HepG2 (cell line): ENCODE measurements at regions not wholly inside any gene's neighbourhood (a gene's known extent, or its start where the extent isn't known, plus 50 kb on each side); places are given as distances from the start of the nearest gene placed in this dataset.
A peak's percentile ranks its signal among the peaks of the same experiment; 100 is the strongest.

ENCODE experiments used
- FOSL1 ChIP-seq: sonication (generic); formaldehyde crosslinking; IDR thresholded peaks from 2 replicates; pipeline ENCODE4 v1.9.0; 2021; ENCODE audit warnings: missing genetic modification reagents, borderline replicate concordance
- HMG20A ChIP-seq: IDR thresholded peaks from 2 replicates; pipeline ENCODE4 v1.6.1; 2016; ENCODE audit warnings: borderline replicate concordance
- HNRNPH1 ChIP-seq: fragments of 200-400 bp; formaldehyde crosslinking; optimal IDR thresholded peaks from 2 replicates; pipeline ENCODE3; 2017; ENCODE audit warnings: mild to moderate bottlenecking, low read depth, low read length
- KDM5A ChIP-seq: fragments of 200-600 bp; sonication (generic); IDR thresholded peaks from 2 replicates; pipeline ENCODE4 v1.7.0; 2018; ENCODE audit warnings: antibody characterized with exemption, mild to moderate bottlenecking, low read length, borderline replicate concordance
- NR2F2 ChIP-seq: IDR thresholded peaks from 2 replicates; pipeline ENCODE4 v1.6.1; 2012; ENCODE audit warnings: low read depth, inconsistent platforms, borderline replicate concordance
- PAWR ChIP-seq: sonication (generic); formaldehyde crosslinking; IDR thresholded peaks from 2 replicates; pipeline ENCODE4 v1.4.0; 2020; ENCODE audit warnings: missing genetic modification reagents, mild to moderate bottlenecking, borderline replicate concordance
- PPARG ChIP-seq: conservative IDR thresholded peaks from 2 replicates; pipeline ENCODE4 v1.6.1; 2016; ENCODE audit warnings: missing biosample characterization, missing genetic modification reagents
- RAD21 ChIP-seq: fragments of 450-650 bp; formaldehyde crosslinking; IDR thresholded peaks from 2 replicates; pipeline ENCODE4 v1.5.0; 2020; ENCODE audit warnings: mild to moderate bottlenecking
- SRSF9 ChIP-seq: fragments of 200-400 bp; formaldehyde crosslinking; IDR thresholded peaks from 2 replicates; pipeline ENCODE4 v1.6.1; 2018; ENCODE audit warnings: borderline replicate concordance, mild to moderate bottlenecking, low read depth, low read length; ENCODE audit not compliant: insufficient read depth, poor library complexity, severe bottlenecking
- ZNF292 ChIP-seq: sonication (generic); formaldehyde crosslinking; IDR thresholded peaks from 2 replicates; pipeline ENCODE4 v1.8.1; 2022; ENCODE audit warnings: mild to moderate bottlenecking, low read depth, missing genetic modification reagents, borderline replicate concordance
- ZNF30 ChIP-seq: sonication (generic); formaldehyde crosslinking; IDR thresholded peaks from 2 replicates; pipeline ENCODE4 v1.5.0; 2020; ENCODE audit warnings: mild to moderate bottlenecking, missing genetic modification reagents
- ZNF326 ChIP-seq: sonication (generic); formaldehyde crosslinking; IDR thresholded peaks from 2 replicates; pipeline ENCODE4 v1.4.0; 2020; ENCODE audit warnings: missing genetic modification reagents, borderline replicate concordance
- ZNF724P ChIP-seq: sonication (generic); formaldehyde crosslinking; IDR thresholded peaks from 2 replicates; pipeline ENCODE4 v1.8.0; 2022; ENCODE audit warnings: missing genetic modification reagents, borderline replicate concordance
- ZNF772 ChIP-seq: sonication (generic); formaldehyde crosslinking; IDR thresholded peaks from 2 replicates; pipeline ENCODE4 v1.5.0; 2020; ENCODE audit warnings: mild to moderate bottlenecking, missing genetic modification reagents
- TF ChIP-seq, protein P1 (sequence below): sonication (generic); formaldehyde crosslinking; IDR thresholded peaks from 2 replicates; pipeline ENCODE4 v1.9.0; 2021; ENCODE audit warnings: missing genetic modification reagents, mild to moderate bottlenecking, borderline replicate concordance
- TF ChIP-seq, protein P2 (sequence below): sonication (generic); formaldehyde crosslinking; IDR thresholded peaks from 2 replicates; pipeline ENCODE4 v1.8.0; 2022; ENCODE audit warnings: low read depth, missing genetic modification reagents
- TF ChIP-seq, protein P3 (sequence below): sonication (generic); formaldehyde crosslinking; IDR thresholded peaks from 2 replicates; pipeline ENCODE4 v1.4.0; 2020; ENCODE audit warnings: mild to moderate bottlenecking, missing genetic modification reagents
- TF ChIP-seq, protein P4 (sequence below): fragments of 450-650 bp; IDR thresholded peaks from 2 replicates; pipeline ENCODE4 v1.6.1; 2017; ENCODE audit warnings: mild to moderate bottlenecking

DNA sequence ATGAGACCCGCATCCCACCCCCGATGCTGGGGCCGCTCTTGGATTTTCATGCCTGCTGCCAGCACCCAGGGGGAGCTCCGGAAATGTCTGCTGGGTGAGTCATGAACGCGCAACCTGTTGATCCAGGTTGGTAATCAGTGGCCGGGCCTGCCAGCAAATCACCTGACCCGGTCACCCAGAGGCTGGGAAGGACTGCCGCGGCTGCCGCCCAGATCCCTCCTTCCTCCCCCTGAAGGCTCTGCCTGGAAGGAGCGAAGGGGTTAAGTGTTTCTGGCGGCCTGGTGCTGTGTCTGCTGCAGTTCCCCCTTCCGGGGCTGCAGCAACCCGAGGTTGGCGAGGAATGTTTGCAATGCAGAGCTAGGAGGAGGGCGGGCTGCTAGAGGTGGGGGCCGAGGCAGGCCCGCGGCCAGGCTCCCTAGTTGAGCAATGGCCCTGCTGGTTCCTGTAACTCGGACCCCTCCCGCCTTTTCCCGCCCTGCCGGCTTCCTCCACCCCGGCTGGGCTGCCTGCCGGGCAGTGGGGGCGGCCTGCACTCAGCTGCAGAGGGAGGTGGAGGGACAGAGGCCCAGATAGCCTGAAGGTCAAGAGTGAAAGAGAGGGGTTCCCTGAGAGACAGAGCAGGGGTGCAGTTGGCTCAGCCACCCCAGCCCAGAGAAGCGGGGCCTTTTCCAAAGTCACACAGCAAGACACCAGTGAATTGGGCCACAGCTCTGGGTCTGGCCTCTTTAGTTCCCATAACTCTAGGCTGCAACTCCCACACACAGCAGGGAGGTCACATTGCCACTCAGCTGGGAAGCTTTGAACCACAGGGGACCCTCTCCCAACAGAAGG, 156.3 kb upstream of the IER5L start (continued):
- TF ChIP-seq, protein P1, sequence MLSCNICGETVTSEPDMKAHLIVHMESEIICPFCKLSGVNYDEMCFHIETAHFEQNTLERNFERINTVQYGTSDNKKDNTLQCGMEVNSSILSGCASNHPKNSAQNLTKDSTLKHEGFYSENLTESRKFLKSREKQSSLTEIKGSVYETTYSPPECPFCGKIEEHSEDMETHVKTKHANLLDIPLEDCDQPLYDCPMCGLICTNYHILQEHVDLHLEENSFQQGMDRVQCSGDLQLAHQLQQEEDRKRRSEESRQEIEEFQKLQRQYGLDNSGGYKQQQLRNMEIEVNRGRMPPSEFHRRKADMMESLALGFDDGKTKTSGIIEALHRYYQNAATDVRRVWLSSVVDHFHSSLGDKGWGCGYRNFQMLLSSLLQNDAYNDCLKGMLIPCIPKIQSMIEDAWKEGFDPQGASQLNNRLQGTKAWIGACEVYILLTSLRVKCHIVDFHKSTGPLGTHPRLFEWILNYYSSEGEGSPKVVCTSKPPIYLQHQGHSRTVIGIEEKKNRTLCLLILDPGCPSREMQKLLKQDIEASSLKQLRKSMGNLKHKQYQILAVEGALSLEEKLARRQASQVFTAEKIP (CRISPR knock-in tag) = no peak
- TF ChIP-seq, protein P2, sequence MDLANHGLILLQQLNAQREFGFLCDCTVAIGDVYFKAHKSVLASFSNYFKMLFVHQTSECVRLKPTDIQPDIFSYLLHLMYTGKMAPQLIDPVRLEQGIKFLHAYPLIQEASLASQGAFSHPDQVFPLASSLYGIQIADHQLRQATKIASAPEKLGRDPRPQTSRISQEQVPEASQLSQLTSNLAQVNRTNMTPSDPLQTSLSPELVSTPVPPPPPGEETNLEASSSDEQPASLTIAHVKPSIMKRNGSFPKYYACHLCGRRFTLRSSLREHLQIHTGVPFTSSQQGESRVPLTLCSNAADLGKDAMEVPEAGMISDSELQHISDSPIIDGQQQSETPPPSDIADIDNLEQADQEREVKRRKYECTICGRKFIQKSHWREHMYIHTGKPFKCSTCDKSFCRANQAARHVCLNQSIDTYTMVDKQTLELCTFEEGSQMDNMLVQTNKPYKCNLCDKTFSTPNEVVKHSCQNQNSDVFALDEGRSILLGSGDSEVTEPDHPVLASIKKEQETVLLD (CRISPR knock-in tag) = peak; percentile 74; the same call in 1 of the 2 replicates
- TF ChIP-seq, protein P3, sequence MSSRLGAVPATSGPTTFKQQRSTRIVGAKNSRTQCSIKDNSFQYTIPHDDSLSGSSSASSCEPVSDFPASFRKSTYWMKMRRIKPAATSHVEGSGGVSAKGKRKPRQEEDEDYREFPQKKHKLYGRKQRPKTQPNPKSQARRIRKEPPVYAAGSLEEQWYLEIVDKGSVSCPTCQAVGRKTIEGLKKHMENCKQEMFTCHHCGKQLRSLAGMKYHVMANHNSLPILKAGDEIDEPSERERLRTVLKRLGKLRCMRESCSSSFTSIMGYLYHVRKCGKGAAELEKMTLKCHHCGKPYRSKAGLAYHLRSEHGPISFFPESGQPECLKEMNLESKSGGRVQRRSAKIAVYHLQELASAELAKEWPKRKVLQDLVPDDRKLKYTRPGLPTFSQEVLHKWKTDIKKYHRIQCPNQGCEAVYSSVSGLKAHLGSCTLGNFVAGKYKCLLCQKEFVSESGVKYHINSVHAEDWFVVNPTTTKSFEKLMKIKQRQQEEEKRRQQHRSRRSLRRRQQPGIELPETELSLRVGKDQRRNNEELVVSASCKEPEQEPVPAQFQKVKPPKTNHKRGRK (CRISPR knock-in tag) = no peak
- TF ChIP-seq FOSL1 (CRISPR knock-in tag) = peak; percentile 99
- TF ChIP-seq PAWR = no peak
- no peak for TF ChIP-seq HNRNPH1
- TF ChIP-seq ZNF292 (CRISPR knock-in tag) = peak; percentile 100
- TF ChIP-seq PPARG (CRISPR knock-in tag) = peak; percentile 93
- TF ChIP-seq ZNF772 (CRISPR knock-in tag) = peak; percentile 91; the same call in 1 of the 2 replicates
- peak; percentile 65 for TF ChIP-seq NR2F2
- peak; percentile 75 for TF ChIP-seq RAD21 (CRISPR knock-in tag)
- no peak for TF ChIP-seq ZNF30
- TF ChIP-seq, protein P4, sequence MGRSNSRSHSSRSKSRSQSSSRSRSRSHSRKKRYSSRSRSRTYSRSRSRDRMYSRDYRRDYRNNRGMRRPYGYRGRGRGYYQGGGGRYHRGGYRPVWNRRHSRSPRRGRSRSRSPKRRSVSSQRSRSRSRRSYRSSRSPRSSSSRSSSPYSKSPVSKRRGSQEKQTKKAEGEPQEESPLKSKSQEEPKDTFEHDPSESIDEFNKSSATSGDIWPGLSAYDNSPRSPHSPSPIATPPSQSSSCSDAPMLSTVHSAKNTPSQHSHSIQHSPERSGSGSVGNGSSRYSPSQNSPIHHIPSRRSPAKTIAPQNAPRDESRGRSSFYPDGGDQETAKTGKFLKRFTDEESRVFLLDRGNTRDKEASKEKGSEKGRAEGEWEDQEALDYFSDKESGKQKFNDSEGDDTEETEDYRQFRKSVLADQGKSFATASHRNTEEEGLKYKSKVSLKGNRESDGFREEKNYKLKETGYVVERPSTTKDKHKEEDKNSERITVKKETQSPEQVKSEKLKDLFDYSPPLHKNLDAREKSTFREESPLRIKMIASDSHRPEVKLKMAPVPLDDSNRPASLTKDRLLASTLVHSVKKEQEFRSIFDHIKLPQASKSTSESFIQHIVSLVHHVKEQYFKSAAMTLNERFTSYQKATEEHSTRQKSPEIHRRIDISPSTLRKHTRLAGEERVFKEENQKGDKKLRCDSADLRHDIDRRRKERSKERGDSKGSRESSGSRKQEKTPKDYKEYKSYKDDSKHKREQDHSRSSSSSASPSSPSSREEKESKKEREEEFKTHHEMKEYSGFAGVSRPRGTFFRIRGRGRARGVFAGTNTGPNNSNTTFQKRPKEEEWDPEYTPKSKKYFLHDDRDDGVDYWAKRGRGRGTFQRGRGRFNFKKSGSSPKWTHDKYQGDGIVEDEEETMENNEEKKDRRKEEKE = no peak
- no peak for TF ChIP-seq ZNF326 (CRISPR knock-in tag)
- TF ChIP-seq ZNF724P (CRISPR knock-in tag) = no peak
- TF ChIP-seq SRSF9 = no peak
- no peak for TF ChIP-seq KDM5A
- peak; percentile 92; the same call in 1 of the 2 replicates for TF ChIP-seq HMG20A (CRISPR knock-in tag)
